Keratinocyte (primary cell): ENCODE measurements at regions not wholly inside any gene's neighbourhood (a gene's known extent, or its start where the extent isn't known, plus 50 kb on each side); places are given as distances from the start of the nearest gene placed in this dataset.

Source experiments
- DNase-seq: peaks from one replicate; pipeline ENCODE4 v3.0.0-alpha.2; 2011; ENCODE audit warnings: low read depth, missing footprints, low spot score
- FAIRE-seq: peaks from 2 replicates; lab custom pipeline; 2011; peaks lifted over from hg19 to GRCh38; lab: Jason Lieb, UNC
- H2AFZ ChIP-seq: 2 replicates; pipeline ENCODE4 v1.6.0; 2012; ENCODE audit warnings: low read length, control low read depth, inconsistent platforms; ENCODE audit not compliant: control insufficient read depth
- H3K27ac ChIP-seq: 2 replicates; pipeline ENCODE4 v1.5.1; 2011; ENCODE audit warnings: low read length; ENCODE audit not compliant: control insufficient read depth, insufficient read depth
- H3K27me3 ChIP-seq: 3 replicates; pipeline ENCODE4 v1.6.0; 2011; ENCODE audit warnings: low read length; ENCODE audit not compliant: control insufficient read depth, insufficient read depth; ENCODE audit errors: extremely low read depth
- H3K36me3 ChIP-seq, 2 experiments: 2 replicates in 1 of 2; 3 replicates in 1 of 2; pipeline ENCODE4 v1.5.1; 2011; ENCODE audit warnings: low read length in 2 of 2, mild to moderate bottlenecking in 1 of 2; ENCODE audit not compliant: control insufficient read depth in 2 of 2, insufficient read depth in 2 of 2; ENCODE audit errors: extremely low read depth in 1 of 2
- H3K4me1 ChIP-seq: 3 replicates; pipeline ENCODE4 v1.5.1; 2011; ENCODE audit warnings: low read length; ENCODE audit not compliant: control insufficient read depth, insufficient read depth; ENCODE audit errors: extremely low read depth
- H3K4me2 ChIP-seq: 3 replicates; pipeline ENCODE4 v1.6.0; 2011; ENCODE audit warnings: low read depth, low read length; ENCODE audit not compliant: control insufficient read depth, insufficient read depth; ENCODE audit errors: extremely low read depth
- H3K4me3 ChIP-seq, 3 experiments: fragments of 200-600 bp in 1 of 3; sonication (generic) in 1 of 3; 2 replicates in 2 of 3; 3 replicates in 1 of 3; pipeline ENCODE4 v1.5.1; 2011 to 2016; ENCODE audit warnings: low read length in 3 of 3, mild to moderate bottlenecking in 3 of 3, control low read depth in 2 of 3, inconsistent platforms in 1 of 3, low read depth in 1 of 3, mixed read lengths in 1 of 3, mixed run types in 1 of 3, moderate library complexity in 1 of 3; ENCODE audit not compliant: control insufficient read depth in 2 of 3, insufficient read depth in 2 of 3; ENCODE audit errors: extremely low read depth in 1 of 3
- H3K79me2 ChIP-seq: 2 replicates; pipeline ENCODE4 v1.6.0; 2012; ENCODE audit warnings: low read length; ENCODE audit not compliant: control insufficient read depth, insufficient read depth
- H3K9ac ChIP-seq: 3 replicates; pipeline ENCODE4 v1.6.0; 2011; ENCODE audit warnings: low read length; ENCODE audit not compliant: control insufficient read depth, insufficient read depth; ENCODE audit errors: extremely low read depth
- H3K9me1 ChIP-seq: 3 replicates; pipeline ENCODE4 v1.6.0; 2011; ENCODE audit warnings: low read length; ENCODE audit not compliant: control insufficient read depth, insufficient read depth; ENCODE audit errors: extremely low read depth
- H3K9me3 ChIP-seq: 2 replicates; pipeline ENCODE4 v1.5.1; 2012; ENCODE audit warnings: low read depth, low read length; ENCODE audit not compliant: control insufficient read depth
- H4K20me1 ChIP-seq: 3 replicates; pipeline ENCODE4 v1.6.0; 2011; ENCODE audit warnings: low read length; ENCODE audit not compliant: control insufficient read depth, insufficient read depth; ENCODE audit errors: extremely low read depth
- EZH2 ChIP-seq: IDR thresholded peaks from one replicate; pipeline ENCODE4 v1.6.1; 2012; ENCODE audit warnings: inconsistent platforms, mild to moderate bottlenecking, low read length, moderate library complexity
- dilution Hi-C: fragments of 300-500 bp; cut with MboI; formaldehyde crosslinking; loops from one replicate; pipeline ENCODE4 v1.7.0; 2020; ENCODE audit warnings: low sequenced_read_pairs; ENCODE audit not compliant: extremely low pct_ligation_motif_present
- TF ChIP-seq, protein P1 (sequence below), 3 experiments: IDR thresholded peaks in 1 of 3; conservative IDR thresholded peaks in 1 of 3; optimal IDR thresholded peaks in 1 of 3; 2 replicates in 2 of 3; 3 replicates in 1 of 3; pipeline versions ENCODE3 to v1.5.1; 2011; ENCODE audit warnings: low read length in 3 of 3, mild to moderate bottlenecking in 3 of 3, moderate library complexity in 2 of 3, control low read depth in 1 of 3, inconsistent platforms in 1 of 3; ENCODE audit not compliant: insufficient read depth in 2 of 3; ENCODE audit errors: extremely low read depth in 1 of 3

DNA sequence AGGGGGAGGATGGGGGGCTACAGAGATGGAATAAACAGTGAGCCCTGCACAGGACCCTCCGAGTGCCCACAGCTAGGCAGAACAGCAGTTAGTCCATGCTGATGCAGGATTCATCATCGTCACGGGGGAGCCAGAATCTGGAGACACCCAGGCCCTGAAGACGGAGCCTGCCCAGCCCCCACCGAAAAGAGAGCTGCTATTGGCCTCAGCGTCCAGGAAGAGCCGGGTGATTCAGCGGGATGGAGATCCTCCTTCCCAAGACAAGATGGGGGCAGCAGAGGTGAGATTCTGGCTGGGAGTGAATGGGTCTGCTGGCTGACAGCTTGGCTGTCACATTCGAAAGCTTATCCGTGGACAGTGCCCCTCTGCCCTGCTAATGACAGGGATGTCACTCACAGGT is 133.6 kb upstream of the CRHR1 start:
- H3K4me3 ChIP-seq: no peak overlapping the region
- FAIRE-seq (no peak), DNase-seq (no peak)
- H3K36me3 ChIP-seq: no peaks in the 10 kb centered on the region
- H3K4me2 ChIP-seq: no peak overlapping the region
- H3K9me1 ChIP-seq: no peaks in the 10 kb centered on the region
- H4K20me1 ChIP-seq: no peaks in the 10 kb centered on the region
- H3K9me3 ChIP-seq: no peaks in the 10 kb centered on the region
- H3K4me1 ChIP-seq: no peaks in the 10 kb centered on the region
- H3K79me2 ChIP-seq: no peaks in the 10 kb centered on the region
- H2AFZ ChIP-seq: no peak overlapping the region
- no peak overlapping the region for H3K27ac ChIP-seq
- dilution Hi-C loops: no loop called here
- H3K9ac ChIP-seq: no peak overlapping the region
- H3K27me3 ChIP-seq: peaks cover 7% of the 10 kb centered on the region
- TF ChIP-seq EZH2: no peak
- TF ChIP-seq, protein P1, sequence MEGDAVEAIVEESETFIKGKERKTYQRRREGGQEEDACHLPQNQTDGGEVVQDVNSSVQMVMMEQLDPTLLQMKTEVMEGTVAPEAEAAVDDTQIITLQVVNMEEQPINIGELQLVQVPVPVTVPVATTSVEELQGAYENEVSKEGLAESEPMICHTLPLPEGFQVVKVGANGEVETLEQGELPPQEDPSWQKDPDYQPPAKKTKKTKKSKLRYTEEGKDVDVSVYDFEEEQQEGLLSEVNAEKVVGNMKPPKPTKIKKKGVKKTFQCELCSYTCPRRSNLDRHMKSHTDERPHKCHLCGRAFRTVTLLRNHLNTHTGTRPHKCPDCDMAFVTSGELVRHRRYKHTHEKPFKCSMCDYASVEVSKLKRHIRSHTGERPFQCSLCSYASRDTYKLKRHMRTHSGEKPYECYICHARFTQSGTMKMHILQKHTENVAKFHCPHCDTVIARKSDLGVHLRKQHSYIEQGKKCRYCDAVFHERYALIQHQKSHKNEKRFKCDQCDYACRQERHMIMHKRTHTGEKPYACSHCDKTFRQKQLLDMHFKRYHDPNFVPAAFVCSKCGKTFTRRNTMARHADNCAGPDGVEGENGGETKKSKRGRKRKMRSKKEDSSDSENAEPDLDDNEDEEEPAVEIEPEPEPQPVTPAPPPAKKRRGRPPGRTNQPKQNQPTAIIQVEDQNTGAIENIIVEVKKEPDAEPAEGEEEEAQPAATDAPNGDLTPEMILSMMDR (optimal IDR thresholded peaks at IDR 0.05 in 1 of 3, IDR thresholded peaks at IDR 0.05 in 1 of 3, conservative IDR thresholded peaks at IDR 0.05 in 1 of 3; ENCODE audit: extremely low read depth in 1 of 3, insufficient read depth in 2 of 3, low read length in 3 of 3): no peak

DNA sequence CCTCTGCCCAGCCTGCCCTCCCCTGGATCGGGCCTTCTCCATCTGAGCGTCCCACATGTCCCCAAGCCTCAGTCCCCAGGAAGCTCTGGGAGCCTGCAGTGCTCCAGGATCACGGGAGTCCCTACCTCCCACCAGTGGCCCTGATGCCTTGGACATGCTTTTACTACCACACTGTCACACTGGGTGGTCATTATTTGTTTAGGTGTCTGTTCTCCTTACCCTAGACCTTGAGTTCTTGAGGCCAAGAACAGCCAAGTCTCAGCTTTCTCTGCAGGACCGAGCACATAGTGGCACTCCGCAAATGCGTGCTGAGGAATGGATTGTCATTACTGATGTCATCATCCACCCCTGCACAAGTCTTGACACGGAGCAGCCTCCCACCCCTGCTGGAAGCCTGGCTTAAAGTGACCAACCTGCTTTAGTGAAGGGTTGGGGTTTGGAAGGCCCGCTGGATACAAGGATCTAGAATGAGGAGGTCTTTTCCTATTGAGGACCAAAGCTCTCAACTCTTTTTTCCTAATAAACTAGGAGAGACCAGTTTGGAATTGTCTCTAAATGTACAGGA is 132.9 kb upstream of the CRHR1 start:
- Histone ChIP-seq H4K20me1 (no peaks in the 10 kb centered on the region), H3K79me2 (no peaks in the 10 kb centered on the region), H3K9me3 (no peaks in the 10 kb centered on the region), H3K4me1 (no peaks in the 10 kb centered on the region), H3K9ac (no peak overlapping the region), H3K27ac (no peak overlapping the region), H3K4me2 (no peak overlapping the region), H3K36me3 (no peaks in the 10 kb centered on the region), H2AFZ (no peak overlapping the region), H3K4me3 (no peak overlapping the region), H3K9me1 (no peaks in the 10 kb centered on the region), H3K27me3 (peaks cover 7% of the 10 kb centered on the region)
- DNase-seq (no peak), FAIRE-seq (no peak)
- no peak for TF ChIP-seq EZH2
- TF ChIP-seq, protein P1 (optimal IDR thresholded peaks at IDR 0.05 in 1 of 3, IDR thresholded peaks at IDR 0.05 in 1 of 3, conservative IDR thresholded peaks at IDR 0.05 in 1 of 3; ENCODE audit: extremely low read depth in 1 of 3, insufficient read depth in 2 of 3, low read length in 3 of 3): no peak
- dilution Hi-C loops: no loop called here
